ENCODE measurements at regions not wholly inside any gene's neighbourhood (a gene's known extent, or its start where the extent isn't known, plus 50 kb on each side); places are given as distances from the start of the nearest gene placed in this dataset.

GRCh38 chr14:81936902-81937301 is 403.2 kb upstream of the SEL1L start:
- Histone ChIP-seq H3K27ac (no peak overlapping the region), H3K4me3 (no peak overlapping the region)

GRCh38 chr14:81938341-81938740 is 404.7 kb upstream of the SEL1L start:
- Histone ChIP-seq H3K27ac (no peak overlapping the region), H3K4me3 (no peak overlapping the region)

- Histone ChIP-seq H3K27ac (no peak overlapping the region), H3K4me3 (no peak overlapping the region)
These were observed 407.0 kb upstream of the SEL1L start for GRCh38 chr14:81940651-81941050.

DNA sequence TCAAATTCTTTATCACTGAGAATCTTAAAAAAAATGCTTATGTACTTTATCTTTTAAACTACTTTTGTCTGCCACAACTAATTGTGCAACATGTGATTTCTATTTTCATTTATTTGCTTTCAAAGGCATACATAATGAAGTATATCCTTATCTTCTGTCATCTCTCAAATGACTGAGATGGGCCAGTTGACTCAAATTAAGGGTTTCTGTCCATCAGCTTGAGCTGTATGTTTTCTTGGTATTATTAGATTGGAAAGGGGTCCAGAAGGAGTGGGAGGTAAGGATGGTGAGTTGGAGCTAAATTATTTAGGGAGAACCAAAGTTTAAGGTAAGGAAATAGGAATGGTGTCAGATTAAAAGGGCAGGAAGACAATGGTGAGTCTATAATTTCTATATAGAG is 408.4 kb upstream of the SEL1L start:
- no peak overlapping the region for H3K27ac ChIP-seq

GRCh38 chr14:81946375-81946774 is 412.7 kb upstream of the SEL1L start:
- H3K4me3 ChIP-seq = no peak overlapping the region
- peak overlapping the region in 2 of 21 experiments; percentile 7 to 58 for H3K27ac ChIP-seq

More for the DNA sequence above, 408.4 kb upstream of the SEL1L start:
- H3K4me3 ChIP-seq = no peak overlapping the region

DNA sequence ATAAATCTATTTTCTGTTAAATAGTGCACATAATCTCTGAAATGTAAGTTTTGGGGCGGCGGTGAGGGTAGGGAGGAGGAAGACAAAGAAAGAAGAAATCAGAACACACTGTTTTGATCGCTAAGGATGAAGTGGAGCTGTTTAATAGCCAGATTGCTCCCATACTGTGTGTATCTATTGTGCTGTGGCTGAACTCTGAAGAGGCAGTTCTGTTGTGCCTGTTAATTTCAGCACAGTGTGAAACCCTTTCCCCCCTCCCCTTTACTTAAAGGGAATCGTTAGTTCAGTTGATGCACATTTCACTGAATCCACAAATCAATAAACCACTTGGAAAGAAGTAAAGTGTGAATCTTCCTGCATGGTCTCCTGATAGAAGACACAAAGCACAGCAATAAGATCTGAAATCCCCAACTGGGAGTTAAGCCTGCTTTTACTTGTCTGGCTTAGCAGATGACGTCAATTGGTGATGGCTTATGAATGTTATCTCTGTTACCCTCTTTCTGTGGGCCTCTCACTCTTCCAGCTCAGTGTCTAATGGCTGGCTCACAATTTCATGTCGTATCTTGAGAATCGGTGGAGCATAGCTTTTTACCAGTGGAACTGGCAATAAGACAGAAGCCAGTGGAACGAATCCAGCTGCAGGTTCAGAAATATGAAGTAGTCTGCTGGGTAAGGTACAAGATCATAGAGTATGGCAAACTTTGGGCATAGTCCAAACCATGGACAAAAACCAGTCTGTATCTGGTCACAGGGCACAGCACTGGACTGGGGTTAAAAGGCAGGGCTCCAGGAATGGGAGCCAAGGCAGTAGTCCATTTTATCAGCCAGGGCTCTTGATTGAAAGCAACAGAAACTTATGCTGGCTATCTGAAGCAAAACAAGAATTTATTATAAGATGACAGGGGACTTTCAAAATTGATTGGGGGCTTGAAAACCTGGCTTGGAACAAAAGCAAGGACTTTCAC is 413.5 kb upstream of the SEL1L start:
- peak overlapping the region in 2 of 21 experiments; percentile 7 to 58 for H3K27ac ChIP-seq
- no peak overlapping the region for H3K4me3 ChIP-seq

- Histone ChIP-seq H3K27ac (no peak overlapping the region), H3K4me3 (no peak overlapping the region)
These were observed 419.3 kb upstream of the SEL1L start for GRCh38 chr14:81952917-81953316.

DNA sequence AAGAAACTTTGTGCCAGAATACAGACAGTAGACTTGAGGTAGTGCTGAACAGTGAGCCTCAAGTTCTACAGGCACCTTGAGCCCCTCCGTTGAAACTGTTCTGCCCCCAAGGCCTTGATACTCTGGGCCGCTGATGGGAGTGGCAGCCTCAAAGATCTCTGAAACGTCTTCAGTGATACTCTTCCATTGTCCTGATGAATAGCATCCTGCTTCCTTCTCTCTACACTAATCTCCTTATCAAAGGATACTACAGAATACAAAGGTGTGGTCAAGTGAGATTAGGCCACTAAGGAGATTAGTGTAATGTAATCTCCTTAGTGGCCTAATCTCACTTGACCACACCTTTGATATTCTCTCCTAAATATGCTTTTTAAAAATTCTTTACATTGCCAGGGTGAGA is 419.8 kb upstream of the SEL1L start:
- Histone ChIP-seq H3K27ac (no peak overlapping the region), H3K4me3 (no peak overlapping the region)

- Histone ChIP-seq H3K27ac (no peak overlapping the region), H3K4me3 (no peak overlapping the region)
These were observed 421.5 kb upstream of the SEL1L start for GRCh38 chr14:81955123-81955522.

DNA sequence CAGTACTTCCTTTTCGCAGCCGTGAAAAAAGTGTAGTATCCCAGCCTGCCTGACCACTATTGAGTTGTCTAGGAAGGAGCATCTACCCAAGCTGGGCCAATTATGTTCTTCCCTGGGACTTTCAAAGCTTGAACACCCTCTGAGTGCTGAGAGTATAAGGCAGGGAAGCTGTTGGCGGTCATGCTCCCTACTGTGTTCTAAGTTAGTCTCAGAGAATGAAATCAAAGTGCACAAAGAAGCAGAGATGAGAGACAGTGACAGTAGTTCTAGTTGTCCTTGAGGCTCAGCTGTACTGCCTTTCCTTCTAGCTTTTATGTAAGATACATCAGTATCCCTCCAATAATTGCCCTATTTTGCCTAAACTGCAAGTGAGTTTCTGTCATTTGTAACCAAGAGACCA is 427.1 kb upstream of the SEL1L start:
- Histone ChIP-seq H3K4me3 (no peak overlapping the region), H3K27ac (no peak overlapping the region)

DNA sequence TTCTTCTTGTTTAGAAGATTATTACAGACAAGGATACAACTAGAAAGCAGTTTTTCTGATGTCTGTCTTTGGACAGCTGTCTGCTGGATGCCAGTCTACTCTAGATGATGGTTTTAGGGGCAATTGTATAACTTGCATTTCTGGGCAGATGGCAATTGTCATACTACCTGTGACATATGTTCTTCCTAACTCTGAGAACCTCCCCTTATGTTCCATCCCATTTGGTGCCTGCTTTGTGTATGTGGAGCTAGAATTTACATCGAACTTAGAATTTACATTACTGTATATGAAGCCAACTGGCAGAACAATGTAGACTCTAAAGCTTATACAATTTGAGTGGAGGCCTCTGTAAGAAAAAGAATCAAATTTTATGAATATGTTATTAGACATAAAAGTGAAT is 430.2 kb upstream of the SEL1L start:
- Histone ChIP-seq H3K27ac (no peak overlapping the region), H3K4me3 (no peak overlapping the region)

GRCh38 chr14:81970307-81970706 is 436.7 kb upstream of the SEL1L start:
- Histone ChIP-seq H3K4me3 (no peak overlapping the region), H3K27ac (no peak overlapping the region)

- no peak overlapping the region for H3K4me3 ChIP-seq
- H3K27ac ChIP-seq = no peak overlapping the region
These were observed 438.3 kb upstream of the SEL1L start for GRCh38 chr14:81971911-81972310.

DNA sequence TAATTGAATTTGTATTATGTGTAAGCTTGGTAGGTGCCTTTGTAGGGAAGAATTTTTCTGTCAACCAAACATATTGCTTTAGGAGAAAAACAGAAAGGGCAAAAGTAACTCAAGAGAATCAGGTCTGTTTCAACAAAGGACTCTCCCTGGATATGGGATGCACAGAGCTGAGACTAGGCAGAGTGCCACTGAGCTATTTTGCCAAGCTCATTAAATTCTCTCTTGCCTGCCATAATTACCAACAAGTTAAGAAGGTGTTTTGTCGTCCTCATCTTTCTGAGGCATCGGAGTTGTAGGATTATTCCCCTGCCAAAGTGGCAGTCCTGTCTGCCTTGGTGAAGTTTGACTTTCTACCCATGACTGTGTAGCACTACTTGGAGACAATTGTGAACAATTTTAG is 438.9 kb upstream of the SEL1L start:
- H3K27ac ChIP-seq = no peak overlapping the region
- no peak overlapping the region for H3K4me3 ChIP-seq

GRCh38 chr14:81974543-81974942 is 440.9 kb upstream of the SEL1L start:
- H3K27ac ChIP-seq = no peak overlapping the region

DNA sequence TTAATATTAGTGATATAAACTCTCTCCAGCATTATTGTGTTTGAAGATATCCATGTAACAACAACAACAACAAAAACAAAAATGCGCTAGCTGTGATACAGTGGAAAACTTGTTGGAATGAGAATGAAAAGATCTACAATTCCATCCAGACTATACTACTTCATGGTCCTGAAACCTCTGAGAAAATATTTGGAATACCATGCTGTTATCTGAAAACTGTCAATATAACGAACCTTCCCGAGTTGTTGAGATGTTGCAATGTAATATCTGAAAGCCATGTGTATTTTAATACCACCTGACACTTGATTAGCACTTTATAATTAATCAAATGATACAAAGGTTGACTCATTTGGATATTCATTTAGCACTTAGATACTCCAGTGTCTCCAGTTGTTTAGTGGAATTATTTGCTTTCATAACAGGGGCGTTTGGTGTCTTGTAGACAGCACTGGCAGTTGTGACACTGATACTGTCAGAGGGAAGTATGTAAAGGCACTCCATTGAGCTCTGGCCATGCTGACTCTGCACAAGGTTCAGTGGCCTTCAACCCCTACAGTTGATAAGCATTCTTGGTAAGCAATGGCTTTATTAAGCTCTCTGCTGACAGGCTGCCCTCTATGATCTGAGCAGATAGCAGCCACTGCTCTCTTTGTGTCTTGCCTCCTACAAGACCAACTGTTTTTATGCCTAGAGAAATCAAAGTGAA is 447.1 kb upstream of the SEL1L start:
- Histone ChIP-seq H3K27ac (no peak overlapping the region), H3K4me3 (no peak overlapping the region)

More at GRCh38 chr14:81974543-81974942, 440.9 kb upstream of the SEL1L start:
- H3K4me3 ChIP-seq = no peak overlapping the region

- H3K4me3 ChIP-seq = no peak overlapping the region
- H3K27ac ChIP-seq = no peak overlapping the region
These were observed 447.6 kb upstream of the SEL1L start for GRCh38 chr14:81981307-81981675.

DNA sequence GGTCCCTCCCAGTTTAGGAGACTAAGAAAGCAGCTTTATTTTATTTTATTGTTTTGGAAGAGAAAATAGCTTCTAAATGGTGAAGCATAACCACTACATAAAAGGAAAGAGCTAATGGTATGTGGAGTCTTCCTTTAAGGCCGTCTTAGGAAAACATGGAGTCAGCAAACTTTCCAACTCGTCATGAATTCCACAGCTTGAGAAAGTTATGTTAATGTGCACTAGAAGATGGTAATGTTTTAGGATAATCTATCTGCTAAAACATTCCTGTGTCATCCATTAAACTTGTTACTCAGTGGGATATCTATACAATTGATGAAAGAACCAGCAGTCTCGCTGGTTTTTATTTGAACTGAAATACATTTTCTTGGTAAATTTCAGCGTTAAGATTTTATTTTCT is 448.4 kb upstream of the SEL1L start:
- no peak overlapping the region for H3K4me3 ChIP-seq
- H3K27ac ChIP-seq = no peak overlapping the region

- Histone ChIP-seq H3K27ac (no peak overlapping the region), H3K4me3 (no peak overlapping the region)
These were observed 452.4 kb upstream of the SEL1L start for GRCh38 chr14:81986005-81986404.

- Histone ChIP-seq H3K4me3 (no peak overlapping the region), H3K27ac (no peak overlapping the region)
These were observed 455.6 kb upstream of the SEL1L start for GRCh38 chr14:81989211-81989610.

DNA sequence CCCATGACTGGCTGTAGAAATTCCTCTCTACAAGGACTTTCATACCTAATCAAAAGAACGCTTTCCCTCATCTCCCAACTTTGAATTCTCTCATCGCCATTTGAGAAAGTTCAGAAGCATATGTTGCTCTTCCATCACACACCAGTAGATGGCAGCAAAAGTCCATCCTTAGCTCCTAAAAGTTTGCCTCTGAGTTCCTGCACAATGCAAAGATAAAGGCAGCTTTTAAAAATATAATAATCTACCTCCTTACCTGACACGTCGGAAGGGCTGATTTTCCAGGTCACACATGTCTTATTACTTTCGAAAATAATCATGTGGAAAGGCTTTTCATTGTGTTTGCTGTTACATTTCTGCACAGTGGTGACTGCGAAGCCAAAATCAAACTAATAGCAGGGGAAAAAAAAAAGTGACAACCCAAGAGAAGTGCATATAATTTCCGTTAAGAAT is 456.7 kb upstream of the SEL1L start:
- Histone ChIP-seq H3K4me3 (no peak overlapping the region), H3K27ac (no peak overlapping the region)
